Stimulated activated effector memory CD8-positive, alpha-beta T cell treated with anti-CD3 and anti-CD28 coated beads, Interleukin-12 subunit alpha, Interleukin-12 subunit beta, amount 100 ng/mL, for 72 hours (primary cell): ENCODE measurements at regions not wholly inside any gene's neighbourhood (a gene's known extent, or its start where the extent isn't known, plus 50 kb on each side); places are given as distances from the start of the nearest gene placed in this dataset.
A peak's percentile ranks its signal among the peaks of the same experiment; 100 is the strongest.

Source experiments
- ATAC-seq: fragments of 150-1000 bp; cut with Tn5 transposase; 2 replicates; pipeline ENCODE4 v1.10.0; 2021
- DNase-seq, 2 donors: peaks; one replicate each; pipeline ENCODE4 v3.0.0; 2021 to 2022; ENCODE audit warnings: low spot score in 2 of 2
- H3K27ac Mint-ChIP-seq: one replicate; pipeline ENCODE4 v1.8.0; 2022; ENCODE audit warnings: mild to moderate bottlenecking, mixed read lengths
- H3K36me3 Mint-ChIP-seq: one replicate; pipeline ENCODE4 v1.8.0; 2022; ENCODE audit warnings: mild to moderate bottlenecking, mixed read lengths
- H3K4me1 Mint-ChIP-seq: one replicate; pipeline ENCODE4 v1.8.0; 2022; ENCODE audit warnings: mixed read lengths
- H3K4me3 Mint-ChIP-seq: one replicate; pipeline ENCODE4 v1.8.0; 2022; ENCODE audit warnings: mild to moderate bottlenecking, mixed read lengths
- H3K9me3 Mint-ChIP-seq: one replicate; pipeline ENCODE4 v1.8.0; 2022; ENCODE audit warnings: mixed read lengths

- ATAC-seq, result no peak
- Mint-ChIP-seq H3K36me3 (no peaks in the 10 kb centered on the region), H3K4me1 (peaks cover 13% of the 10 kb centered on the region), H3K27ac (no peak overlapping the region), H3K9me3 (no peaks in the 10 kb centered on the region), H3K4me3 (no peak overlapping the region)
- DNase-seq, result no peak
Measured at GRCh38 chr12:107447336-107447735, 238.3 kb upstream of the PWP1 start.

GRCh38 chr12:107448198-107448597, 237.4 kb upstream of the PWP1 start:
- peaks cover 11% of the 10 kb centered on the region for H3K4me1 Mint-ChIP-seq
- no peak overlapping the region for H3K4me3 Mint-ChIP-seq
- H3K27ac Mint-ChIP-seq, result no peak overlapping the region
- no peak for ATAC-seq
- DNase-seq, result no peak
- H3K36me3 Mint-ChIP-seq, result no peaks in the 10 kb centered on the region
- peaks cover 4% of the 10 kb centered on the region for H3K9me3 Mint-ChIP-seq

DNA sequence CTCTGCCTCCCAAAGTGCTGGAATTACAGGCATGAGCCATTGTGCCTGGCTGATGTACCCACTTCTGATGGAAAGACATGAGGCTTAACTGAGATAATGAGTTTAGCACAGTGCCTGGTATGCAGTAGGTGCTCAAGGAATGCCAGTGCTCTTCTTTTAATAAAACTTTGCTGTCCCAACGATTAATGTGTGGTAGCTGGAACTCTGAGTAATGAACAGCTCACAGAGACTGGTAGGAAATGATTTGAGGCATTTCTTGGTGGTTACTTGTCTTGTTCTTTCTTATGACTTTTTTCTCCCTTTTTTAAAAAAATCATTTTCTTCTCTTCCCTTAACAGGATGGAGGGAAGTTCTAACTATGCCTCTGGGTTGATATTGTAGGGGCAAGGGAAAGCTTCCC, 235.7 kb upstream of the PWP1 start:
- ATAC-seq (no peak), DNase-seq (no peak)
- Mint-ChIP-seq H3K4me1 (peaks cover 6% of the 10 kb centered on the region), H3K4me3 (no peak overlapping the region), H3K27ac (no peak overlapping the region), H3K9me3 (peaks cover 4% of the 10 kb centered on the region), H3K36me3 (no peaks in the 10 kb centered on the region)

- ATAC-seq, result no peak
Measured at GRCh38 chr12:107450541-107450940, 235.1 kb upstream of the PWP1 start.

DNA sequence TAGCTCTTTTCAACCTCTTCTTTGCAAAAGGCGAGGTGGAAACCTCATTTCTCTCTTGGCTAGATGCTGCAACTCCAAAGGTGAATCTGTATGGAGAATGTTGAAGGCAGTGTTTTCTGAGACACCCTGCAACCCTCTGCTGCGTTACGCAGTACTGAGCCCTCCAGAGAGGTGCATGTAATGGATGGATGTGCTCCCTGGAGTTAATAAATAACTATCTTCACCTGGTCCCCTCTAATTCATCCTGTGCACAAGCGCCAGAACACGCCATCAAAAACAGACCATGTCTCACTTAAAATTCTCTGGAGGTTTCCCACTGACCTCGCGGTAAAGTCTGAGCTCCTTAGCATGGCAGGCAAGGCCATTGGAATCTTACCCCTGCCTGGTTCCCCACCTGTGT, 234.4 kb upstream of the PWP1 start:
- DNase-seq (no peak), ATAC-seq (no peak)
- Mint-ChIP-seq H3K27ac (no peak overlapping the region), H3K4me1 (peaks cover 11% of the 10 kb centered on the region), H3K36me3 (no peaks in the 10 kb centered on the region), H3K4me3 (no peak overlapping the region), H3K9me3 (peaks cover 4% of the 10 kb centered on the region)

More at GRCh38 chr12:107450541-107450940, 235.1 kb upstream of the PWP1 start:
- DNase-seq, result no peak
- no peak overlapping the region for H3K27ac Mint-ChIP-seq
- no peaks in the 10 kb centered on the region for H3K36me3 Mint-ChIP-seq
- H3K4me1 Mint-ChIP-seq, result peaks cover 10% of the 10 kb centered on the region
- no peak overlapping the region for H3K4me3 Mint-ChIP-seq
- H3K9me3 Mint-ChIP-seq, result peaks cover 4% of the 10 kb centered on the region

- Mint-ChIP-seq H3K4me3 (no peak overlapping the region), H3K4me1 (peaks cover 11% of the 10 kb centered on the region), H3K9me3 (peaks cover 4% of the 10 kb centered on the region), H3K36me3 (no peaks in the 10 kb centered on the region), H3K27ac (no peak overlapping the region)
- DNase-seq, result no peak
- no peak for ATAC-seq
Measured at GRCh38 chr12:107454109-107454830, 231.3 kb upstream of the PWP1 start.

DNA sequence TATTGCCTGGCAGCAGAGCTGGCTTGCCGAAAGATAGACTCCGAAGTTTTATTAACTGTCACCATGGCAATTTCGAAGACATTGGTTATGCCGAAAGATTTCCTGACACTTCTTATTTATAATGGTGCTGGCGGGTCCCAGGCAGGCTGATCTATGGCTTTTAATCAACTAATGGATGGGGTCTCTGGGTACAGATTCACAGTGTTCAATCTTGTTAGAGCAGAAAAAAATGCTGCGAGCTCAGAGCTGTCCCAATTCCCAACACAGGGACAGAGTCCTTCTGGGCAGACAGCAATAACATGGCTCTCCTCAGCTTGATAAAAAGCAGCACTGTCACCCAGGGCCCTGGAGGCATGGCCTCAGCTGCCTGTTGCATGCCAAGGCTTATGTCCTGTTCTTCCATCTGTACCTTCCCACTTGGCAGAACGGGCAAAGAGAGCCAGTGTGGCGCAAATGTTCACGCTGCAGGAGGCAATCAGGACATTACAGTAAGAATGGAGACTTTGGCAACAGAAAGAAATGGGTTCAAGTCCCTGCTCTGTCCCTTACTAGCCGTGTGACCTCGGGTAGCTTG, 228.2 kb upstream of the PWP1 start:
- H3K4me1 Mint-ChIP-seq, result peaks cover 16% of the 10 kb centered on the region
- H3K9me3 Mint-ChIP-seq, result peaks cover 4% of the 10 kb centered on the region
- no peak overlapping the region for H3K27ac Mint-ChIP-seq
- no peak overlapping the region for H3K4me3 Mint-ChIP-seq
- ATAC-seq, result no peak
- DNase-seq, result no peak
- no peaks in the 10 kb centered on the region for H3K36me3 Mint-ChIP-seq

GRCh38 chr12:107458163-107458562, 227.4 kb upstream of the PWP1 start:
- Mint-ChIP-seq H3K9me3 (no peaks in the 10 kb centered on the region), H3K4me3 (no peak overlapping the region), H3K36me3 (no peaks in the 10 kb centered on the region), H3K4me1 (peaks cover 16% of the 10 kb centered on the region), H3K27ac (no peak overlapping the region)
- ATAC-seq, result no peak
- DNase-seq, result no peak

DNA sequence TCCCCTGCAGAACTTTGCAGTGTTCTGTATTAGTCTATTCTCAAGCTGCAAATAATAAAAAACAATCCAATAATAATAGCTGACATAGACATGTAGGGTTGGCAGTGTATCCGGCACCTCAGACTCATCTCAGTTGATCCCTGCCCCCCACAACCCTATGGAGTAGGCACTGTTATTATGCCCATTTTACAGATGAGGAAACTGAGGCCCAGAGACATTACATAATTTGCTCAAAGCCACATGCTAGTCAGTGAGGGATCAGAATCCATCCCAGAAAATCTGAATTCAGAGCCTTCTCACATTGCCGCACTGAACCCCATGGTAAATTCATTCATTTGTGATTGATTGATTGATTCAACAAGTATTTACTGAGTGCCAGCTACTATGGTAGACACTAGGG, 226.6 kb upstream of the PWP1 start:
- DNase-seq (no peak), ATAC-seq (no peak)
- Mint-ChIP-seq H3K27ac (no peak overlapping the region), H3K4me3 (no peak overlapping the region), H3K36me3 (no peaks in the 10 kb centered on the region), H3K4me1 (peaks cover 10% of the 10 kb centered on the region), H3K9me3 (no peaks in the 10 kb centered on the region)

DNA sequence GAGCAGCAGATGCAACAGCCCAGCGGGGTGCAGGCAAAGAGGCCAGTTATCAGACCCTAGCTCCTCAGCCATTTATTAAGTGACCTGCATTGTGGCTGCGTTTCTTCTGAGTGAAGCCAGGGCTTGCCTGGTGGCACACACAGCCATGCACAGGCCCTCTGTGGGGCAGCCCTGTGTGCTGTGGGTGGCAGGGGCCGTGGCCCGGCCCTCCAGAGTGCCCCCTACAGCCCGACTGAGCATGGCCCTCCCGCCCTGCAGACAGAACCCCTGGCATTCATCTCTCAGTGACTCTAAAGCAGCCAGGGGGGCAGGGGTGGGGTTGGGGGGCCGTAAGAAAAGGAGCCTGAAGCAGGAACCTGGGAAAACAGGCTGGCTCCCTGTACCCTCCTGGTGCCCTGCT, 226.0 kb upstream of the PWP1 start:
- H3K4me3 Mint-ChIP-seq, result no peak overlapping the region
- H3K27ac Mint-ChIP-seq, result no peak overlapping the region
- no peaks in the 10 kb centered on the region for H3K36me3 Mint-ChIP-seq
- peaks cover 10% of the 10 kb centered on the region for H3K4me1 Mint-ChIP-seq
- no peaks in the 10 kb centered on the region for H3K9me3 Mint-ChIP-seq
- ATAC-seq, result no peak
- no peak for DNase-seq

- Mint-ChIP-seq H3K9me3 (no peaks in the 10 kb centered on the region), H3K4me1 (peaks cover 16% of the 10 kb centered on the region), H3K4me3 (no peak overlapping the region), H3K27ac (no peak overlapping the region), H3K36me3 (no peaks in the 10 kb centered on the region)
- DNase-seq, result no peak
- no peak for ATAC-seq
Measured at GRCh38 chr12:107461222-107461975, 224.2 kb upstream of the PWP1 start.

- no peak overlapping the region for H3K4me3 Mint-ChIP-seq
- ATAC-seq (peak; percentile 27), DNase-seq (no peak)
- no peaks in the 10 kb centered on the region for H3K9me3 Mint-ChIP-seq
- H3K27ac Mint-ChIP-seq, result no peak overlapping the region
- peaks cover 16% of the 10 kb centered on the region for H3K4me1 Mint-ChIP-seq
- no peaks in the 10 kb centered on the region for H3K36me3 Mint-ChIP-seq
Measured at GRCh38 chr12:107462428-107463332, 222.9 kb upstream of the PWP1 start.

GRCh38 chr12:107464644-107465043, 221.0 kb upstream of the PWP1 start:
- H3K4me3 Mint-ChIP-seq, result no peak overlapping the region
- H3K9me3 Mint-ChIP-seq, result no peaks in the 10 kb centered on the region
- H3K4me1 Mint-ChIP-seq, result peaks cover 31% of the 10 kb centered on the region
- ATAC-seq (no peak), DNase-seq (no peak)
- H3K36me3 Mint-ChIP-seq, result no peaks in the 10 kb centered on the region
- H3K27ac Mint-ChIP-seq, result no peak overlapping the region

- H3K4me1 Mint-ChIP-seq, result peaks cover 36% of the 10 kb centered on the region
- ATAC-seq (no peak), DNase-seq (no peak)
- H3K27ac Mint-ChIP-seq, result no peak overlapping the region
- H3K36me3 Mint-ChIP-seq, result no peaks in the 10 kb centered on the region
- no peaks in the 10 kb centered on the region for H3K9me3 Mint-ChIP-seq
- H3K4me3 Mint-ChIP-seq, result no peak overlapping the region
Measured at GRCh38 chr12:107465625-107466024, 220.0 kb upstream of the PWP1 start.

GRCh38 chr12:107467716-107468115, 217.9 kb upstream of the PWP1 start:
- no peak for DNase-seq
- Mint-ChIP-seq H3K36me3 (no peaks in the 10 kb centered on the region), H3K4me1 (peaks cover 31% of the 10 kb centered on the region), H3K27ac (peak overlapping the region; percentile 21), H3K9me3 (no peaks in the 10 kb centered on the region), H3K4me3 (no peak overlapping the region)
- ATAC-seq, result no peak
